K562 (cell line): ENCODE measurements at regions not wholly inside any gene's neighbourhood (a gene's known extent, or its start where the extent isn't known, plus 50 kb on each side); places are given as distances from the start of the nearest gene placed in this dataset.

Experiments
- ATAC-seq: fragments of 200-7000 bp; cut with Tn5 transposase; 3 replicates; pipeline ENCODE4 v1.9.1; 2020; ENCODE audit warnings: moderate library complexity
- BruUV-seq: library from RNA; stranded (reverse); fragments of 400-500 nt; replicated peaks from 2 replicates; lab custom pipeline; 2021; lab: Mats Ljungman, UMichigan
- CTCF ChIA-PET: fragments of 300-600 bp; formaldehyde crosslinking; extraction: SDS; loops from one replicate; lab custom pipeline; 2021; ENCODE audit warnings: low intra/inter-chr PET ratio; lab: Yijun Ruan, JAX
- POLR2A ChIA-PET: fragments of 300-600, 350-650 bp; sonication (Branson Sonifier 250); formaldehyde crosslinking; extraction: SDS; loops from one replicate; lab custom pipeline; 2021; ENCODE audit warnings: antibody characterized with exemption, inconsistent platforms; lab: Yijun Ruan, JAX
- DNase-seq, 4 experiments: peaks; one replicate each; pipeline versions ENCODE4 v3.0.0 to v3.0.0-alpha.2; 2011 to 2018; ENCODE audit warnings: low spot score in 3 of 4, mixed read lengths in 3 of 4; ENCODE audit errors: extremely low read depth in 1 of 4
- FAIRE-seq: peaks from 2 replicates; lab custom pipeline; 2011; peaks lifted over from hg19 to GRCh38; lab: Jason Lieb, UNC
- H2AFZ ChIP-seq: 2 replicates; pipeline ENCODE4 v1.6.0; 2011; ENCODE audit warnings: low read depth, low read length, control low read depth, inconsistent platforms
- H3K27ac ChIP-seq: fragments of 200-600 bp; 3 replicates; pipeline ENCODE4 v1.8.0; 2011; ENCODE audit warnings: low read depth, mild to moderate bottlenecking, control low read depth, inconsistent platforms, low read length, moderate library complexity, mixed read lengths; ENCODE audit errors: extremely low read depth
- H3K27me3 ChIP-seq, 2 experiments: fragments of 300-600 bp in 1 of 2; 2 replicates in 1 of 2; 3 replicates in 1 of 2; pipeline versions ENCODE4 v1.6.0 to v1.8.0; 2011; ENCODE audit warnings: inconsistent platforms in 2 of 2, low read length in 2 of 2, mild to moderate bottlenecking in 1 of 2, mixed read lengths in 1 of 2, moderate library complexity in 1 of 2; ENCODE audit not compliant: control insufficient read depth in 2 of 2, insufficient read depth in 2 of 2
- H3K36me3 ChIP-seq: fragments of 300-600 bp; 3 replicates; pipeline ENCODE4 v1.8.0; 2011; ENCODE audit warnings: mild to moderate bottlenecking, low read length, inconsistent platforms; ENCODE audit not compliant: control insufficient read depth, insufficient read depth
- H3K4me1 ChIP-seq, 2 experiments: fragments of 200-600 bp in 1 of 2; replicated peaks in 1 of 2; 2 replicates in 1 of 2; 3 replicates in 1 of 2; pipeline versions ENCODE4 v1.5.1 to v1.8.0; 2011; ENCODE audit warnings: inconsistent platforms in 2 of 2, low read length in 2 of 2, mild to moderate bottlenecking in 1 of 2, mixed read lengths in 1 of 2, moderate library complexity in 1 of 2; ENCODE audit not compliant: control insufficient read depth in 2 of 2, insufficient read depth in 2 of 2
- H3K4me2 ChIP-seq: 2 replicates; pipeline ENCODE4 v1.6.1; 2011; ENCODE audit warnings: low read length, control low read depth, inconsistent platforms, mixed read lengths; ENCODE audit not compliant: insufficient read depth
- H3K4me3 ChIP-seq: fragments of 200-600 bp; sonication (generic), shearing (Covaris generic); 2 replicates; pipeline ENCODE4 v1.5.1; 2016; ENCODE audit warnings: control low read depth, inconsistent platforms
- H3K79me2 ChIP-seq: fragments of 200-600 bp; 3 replicates; pipeline ENCODE4 v1.8.0; 2011; ENCODE audit warnings: low read length, inconsistent platforms; ENCODE audit not compliant: control insufficient read depth, insufficient read depth
- H3K9ac ChIP-seq, 2 experiments: 2 replicates each; pipeline versions ENCODE4 v1.6.0 to v1.6.1; 2011; ENCODE audit warnings: low read depth in 2 of 2, low read length in 2 of 2, control low read depth in 1 of 2, inconsistent platforms in 1 of 2, mild to moderate bottlenecking in 1 of 2, mixed read lengths in 1 of 2; ENCODE audit not compliant: insufficient read depth in 1 of 2
- H3K9me1 ChIP-seq: one replicate; pipeline ENCODE4 v1.6.0; 2011; ENCODE audit warnings: inconsistent platforms, mild to moderate bottlenecking, low read length, moderate library complexity; ENCODE audit not compliant: control insufficient read depth, insufficient read depth
- H3K9me3 ChIP-seq: replicated peaks from 2 replicates; pipeline ENCODE4 v1.5.1; 2011; ENCODE audit warnings: low read depth, low read length, inconsistent platforms; ENCODE audit not compliant: control insufficient read depth, insufficient read depth
- H4K20me1 ChIP-seq: replicated peaks from 2 replicates; pipeline ENCODE4 v1.6.1; 2011; ENCODE audit warnings: low read length, inconsistent platforms, mixed read lengths; ENCODE audit not compliant: control insufficient read depth, insufficient read depth
- ATF1 ChIP-seq, 2 experiments: fragments of 450-650 bp in 1 of 2; IDR thresholded peaks; 2 replicates each; pipeline ENCODE4 v1.6.1; 2016; ENCODE audit warnings: missing compliant biosample characterization in 1 of 2, missing genetic modification characterization in 1 of 2
- CBFB ChIP-seq: sonication (generic); formaldehyde crosslinking; IDR thresholded peaks from 2 replicates; pipeline ENCODE4 v1.4.0; 2020; ENCODE audit warnings: mild to moderate bottlenecking, missing genetic modification reagents
- CBX1 ChIP-seq: sonication (generic); IDR thresholded peaks from 2 replicates; pipeline ENCODE4 v1.6.1; 2016; ENCODE audit warnings: antibody characterized with exemption, low read depth, mild to moderate bottlenecking
- HDAC2 ChIP-seq: fragments of 450-650 bp; IDR thresholded peaks from 2 replicates; pipeline ENCODE4 v1.6.1; 2016; ENCODE audit warnings: mild to moderate bottlenecking
- HOXB6 ChIP-seq: fragments of 250-450 bp; sonication (Bioruptor Pico); IDR thresholded peaks from 2 replicates; pipeline ENCODE4 v1.5.1; 2022; ENCODE audit warnings: mild to moderate bottlenecking, borderline replicate concordance
- KAT2B ChIP-seq: IDR thresholded peaks from one replicate; pipeline ENCODE4 v1.6.1; 2012; ENCODE audit warnings: low read depth, mild to moderate bottlenecking, control low read depth, inconsistent platforms, low read length, moderate library complexity
- KAT7 ChIP-seq: sonication (generic); formaldehyde crosslinking; IDR thresholded peaks from 2 replicates; pipeline ENCODE4 v1.8.0; 2022; ENCODE audit warnings: missing genetic modification reagents, mild to moderate bottlenecking, borderline replicate concordance
- LARP7 ChIP-seq: fragments of 450-650 bp; IDR thresholded peaks from 2 replicates; pipeline ENCODE4 v1.6.1; 2016
- MCM5 ChIP-seq: fragments of 450-650 bp; IDR thresholded peaks from 2 replicates; pipeline ENCODE4 v1.6.1; 2016; ENCODE audit warnings: low read depth
- OTX1 ChIP-seq: fragments of 450-650 bp; formaldehyde crosslinking; IDR thresholded peaks from 2 replicates; pipeline ENCODE4 v1.4.0; 2022; ENCODE audit warnings: mild to moderate bottlenecking
- ZNF699 ChIP-seq: fragments of 250-450 bp; sonication (Bioruptor Pico); IDR thresholded peaks from 2 replicates; pipeline ENCODE4 v1.8.0; 2021; ENCODE audit warnings: mild to moderate bottlenecking, moderate library complexity; ENCODE audit not compliant: insufficient replicate concordance
- WGBS: fragments of 100-300 bp; shearing (Covaris generic); methylation state at CpG from one replicate; pipeline ENCODE4 v1.1.6; 2016; ENCODE audit warnings: low coverage, mixed read lengths; ENCODE audit not compliant: insufficient coverage; ENCODE audit errors: missing lambda C conversion rate; 5-methylcytosine and 5-hydroxymethylcytosine counted together
- in situ Hi-C: fragments of 300-500 bp; cut with MboI; formaldehyde crosslinking; loops from 4 replicates; pipeline ENCODE4 v1.15.0; 2018; ENCODE audit warnings: inconsistent platforms, mixed read lengths
- intact Hi-C: fragments of 100-400 bp; cut with micrococcal nuclease; formaldehyde crosslinking; loops from 2 replicates; pipeline ENCODE4 v1.14.2; 2022
- TF ChIP-seq, protein P1 (sequence below), 2 experiments: fragments of 200-800 bp in 1 of 2; sonication (Bioruptor generic) in 1 of 2; sonication (generic) in 1 of 2; formaldehyde crosslinking in 1 of 2; IDR thresholded peaks in 1 of 2; conservative IDR thresholded peaks in 1 of 2; 2 replicates each; pipeline versions ENCODE4 v1.5.0 to v1.6.1; 2016 to 2020; ENCODE audit warnings: missing compliant biosample characterization in 1 of 2, missing genetic modification characterization in 1 of 2, missing genetic modification reagents in 1 of 2
- TF ChIP-seq, protein P2 (sequence below), 3 experiments: fragments of 200-800 bp in 1 of 3; fragments of 250-450 bp in 1 of 3; fragments of 450-650 bp in 1 of 3; sonication (Bioruptor Pico) in 1 of 3; sonication (Bioruptor generic) in 1 of 3; formaldehyde crosslinking in 1 of 3; IDR thresholded peaks; 2 replicates each; pipeline versions ENCODE4 v1.6.1 to v1.8.0; 2016 to 2022; ENCODE audit warnings: mild to moderate bottlenecking in 2 of 3, missing genetic modification characterization in 2 of 3, missing compliant biosample characterization in 1 of 3, moderate library complexity in 1 of 3
- TF ChIP-seq, protein P3 (sequence below): fragments of 250-450 bp; sonication (Bioruptor Pico); IDR thresholded peaks from 2 replicates; pipeline ENCODE4 v1.8.0; 2022; ENCODE audit warnings: moderate library complexity, mild to moderate bottlenecking, inconsistent platforms

DNA sequence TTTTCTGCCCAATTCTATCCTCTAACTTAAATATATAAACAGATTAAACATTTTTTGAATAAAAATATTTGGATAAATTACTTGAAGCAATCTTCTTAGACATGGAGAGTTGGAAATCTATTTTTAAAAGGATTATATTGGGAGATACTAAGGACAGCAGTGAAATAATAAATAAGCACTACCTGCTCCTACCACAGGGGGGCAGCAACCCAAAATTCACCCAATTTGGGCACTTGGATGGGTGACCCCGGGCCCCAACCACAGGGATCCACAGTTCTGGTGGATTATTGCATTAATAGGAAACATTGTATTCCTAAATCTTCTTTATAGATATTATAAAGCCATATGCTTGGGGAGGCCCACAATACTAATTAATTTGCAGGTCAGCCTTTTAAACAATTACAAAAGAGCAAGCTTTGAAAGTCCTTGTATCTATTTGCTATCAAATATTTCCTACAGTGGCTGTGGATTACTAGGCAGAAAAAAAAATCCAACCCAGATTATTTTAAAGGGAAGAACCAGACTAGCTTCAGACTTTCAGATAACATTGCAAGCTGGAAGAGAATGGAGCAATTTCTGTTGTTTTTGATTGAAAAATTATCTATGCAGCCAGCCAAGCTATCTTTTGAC, 66.4 kb upstream of the PDE10A start (continued):
- TF ChIP-seq, protein P1, sequence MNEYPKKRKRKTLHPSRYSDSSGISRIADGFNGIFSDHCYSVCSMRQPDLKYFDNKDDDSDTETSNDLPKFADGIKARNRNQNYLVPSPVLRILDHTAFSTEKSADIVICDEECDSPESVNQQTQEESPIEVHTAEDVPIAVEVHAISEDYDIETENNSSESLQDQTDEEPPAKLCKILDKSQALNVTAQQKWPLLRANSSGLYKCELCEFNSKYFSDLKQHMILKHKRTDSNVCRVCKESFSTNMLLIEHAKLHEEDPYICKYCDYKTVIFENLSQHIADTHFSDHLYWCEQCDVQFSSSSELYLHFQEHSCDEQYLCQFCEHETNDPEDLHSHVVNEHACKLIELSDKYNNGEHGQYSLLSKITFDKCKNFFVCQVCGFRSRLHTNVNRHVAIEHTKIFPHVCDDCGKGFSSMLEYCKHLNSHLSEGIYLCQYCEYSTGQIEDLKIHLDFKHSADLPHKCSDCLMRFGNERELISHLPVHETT (CRISPR knock-in tag; conservative IDR thresholded peaks at IDR 0.05 in 1 of 2, IDR thresholded peaks at IDR 0.05 in 1 of 2): no peak

DNA sequence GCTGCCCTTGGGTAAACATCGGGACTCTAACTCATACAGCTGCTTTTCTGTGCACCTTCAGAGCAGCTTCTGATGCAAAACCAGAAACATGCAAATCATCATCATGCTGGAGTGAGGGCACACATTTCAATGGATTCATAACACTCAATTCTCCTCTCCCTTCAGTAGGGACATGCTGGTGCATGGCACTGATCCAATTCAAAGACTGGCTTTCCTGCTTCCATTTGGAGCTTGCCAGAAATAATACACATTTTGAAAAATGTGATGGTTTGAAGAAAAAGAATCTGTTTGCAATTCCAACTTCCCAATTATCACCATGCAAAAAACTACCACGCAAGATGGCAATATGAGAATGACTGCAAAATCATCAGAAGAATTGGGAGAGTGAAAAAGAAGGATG, 65.2 kb upstream of the PDE10A start:
- H3K9me3 ChIP-seq: no peaks in the 10 kb centered on the region
- H2AFZ ChIP-seq: no peak overlapping the region
- BruUV-seq: no TSS peak
- intact Hi-C loops: loop anchor here (5.0 kb wide), 1 partner anchor 379 kb away; no protein-coding TSS in a partner anchor
- CTCF ChIA-PET: no interaction called here
- no peaks in the 10 kb centered on the region for H3K36me3 ChIP-seq
- POLR2A ChIA-PET: interaction anchor here (0.6 kb wide), 1 partner anchor 12 kb away, joined by 3 read pairs; no protein-coding TSS in a partner anchor
- DNase-seq: no peak
- H3K9me1 ChIP-seq: no peaks in the 10 kb centered on the region
- H3K27me3 ChIP-seq: peaks cover 0 to 18% of the 10 kb centered on the region in 2 experiments; a peak in 1 of 5 replicates
- FAIRE-seq: no peak
- H3K4me3 ChIP-seq: no peak overlapping the region
- H3K9ac ChIP-seq: no peak overlapping the region
- in situ Hi-C loops: no loop called here
- ATAC-seq: no peak
- H3K27ac ChIP-seq: no peak overlapping the region
- H3K4me2 ChIP-seq: no peak overlapping the region
- WGBS: 0% methylated on average over 2 of the region's 2 CpGs
- no peaks in the 10 kb centered on the region for H3K4me1 ChIP-seq
- H4K20me1 ChIP-seq: no peaks in the 10 kb centered on the region
- H3K79me2 ChIP-seq: no peaks in the 10 kb centered on the region
- TF ChIP-seq KAT2B: no peak
- TF ChIP-seq, protein P2, sequence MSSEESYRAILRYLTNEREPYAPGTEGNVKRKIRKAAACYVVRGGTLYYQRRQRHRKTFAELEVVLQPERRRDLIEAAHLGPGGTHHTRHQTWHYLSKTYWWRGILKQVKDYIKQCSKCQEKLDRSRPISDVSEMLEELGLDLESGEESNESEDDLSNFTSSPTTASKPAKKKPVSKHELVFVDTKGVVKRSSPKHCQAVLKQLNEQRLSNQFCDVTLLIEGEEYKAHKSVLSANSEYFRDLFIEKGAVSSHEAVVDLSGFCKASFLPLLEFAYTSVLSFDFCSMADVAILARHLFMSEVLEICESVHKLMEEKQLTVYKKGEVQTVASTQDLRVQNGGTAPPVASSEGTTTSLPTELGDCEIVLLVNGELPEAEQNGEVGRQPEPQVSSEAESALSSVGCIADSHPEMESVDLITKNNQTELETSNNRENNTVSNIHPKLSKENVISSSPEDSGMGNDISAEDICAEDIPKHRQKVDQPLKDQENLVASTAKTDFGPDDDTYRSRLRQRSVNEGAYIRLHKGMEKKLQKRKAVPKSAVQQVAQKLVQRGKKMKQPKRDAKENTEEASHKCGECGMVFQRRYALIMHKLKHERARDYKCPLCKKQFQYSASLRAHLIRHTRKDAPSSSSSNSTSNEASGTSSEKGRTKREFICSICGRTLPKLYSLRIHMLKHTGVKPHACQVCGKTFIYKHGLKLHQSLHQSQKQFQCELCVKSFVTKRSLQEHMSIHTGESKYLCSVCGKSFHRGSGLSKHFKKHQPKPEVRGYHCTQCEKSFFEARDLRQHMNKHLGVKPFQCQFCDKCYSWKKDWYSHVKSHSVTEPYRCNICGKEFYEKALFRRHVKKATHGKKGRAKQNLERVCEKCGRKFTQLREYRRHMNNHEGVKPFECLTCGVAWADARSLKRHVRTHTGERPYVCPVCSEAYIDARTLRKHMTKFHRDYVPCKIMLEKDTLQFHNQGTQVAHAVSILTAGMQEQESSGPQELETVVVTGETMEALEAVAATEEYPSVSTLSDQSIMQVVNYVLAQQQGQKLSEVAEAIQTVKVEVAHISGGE (CRISPR knock-in tag; IDR thresholded peaks at IDR 0.05): no peak
- no peak for TF ChIP-seq HOXB6 (CRISPR knock-in tag)
- no peak for TF ChIP-seq CBFB (CRISPR knock-in tag)
- TF ChIP-seq ATF1 (CRISPR knock-in tag; IDR thresholded peaks at IDR 0.05): no peak
- TF ChIP-seq ATF1 (tag; IDR thresholded peaks at IDR 0.05): no peak
- TF ChIP-seq MCM5: no peak
- no peak for TF ChIP-seq OTX1
- TF ChIP-seq KAT7: no peak
- TF ChIP-seq HDAC2: no peak
- TF ChIP-seq, protein P3, sequence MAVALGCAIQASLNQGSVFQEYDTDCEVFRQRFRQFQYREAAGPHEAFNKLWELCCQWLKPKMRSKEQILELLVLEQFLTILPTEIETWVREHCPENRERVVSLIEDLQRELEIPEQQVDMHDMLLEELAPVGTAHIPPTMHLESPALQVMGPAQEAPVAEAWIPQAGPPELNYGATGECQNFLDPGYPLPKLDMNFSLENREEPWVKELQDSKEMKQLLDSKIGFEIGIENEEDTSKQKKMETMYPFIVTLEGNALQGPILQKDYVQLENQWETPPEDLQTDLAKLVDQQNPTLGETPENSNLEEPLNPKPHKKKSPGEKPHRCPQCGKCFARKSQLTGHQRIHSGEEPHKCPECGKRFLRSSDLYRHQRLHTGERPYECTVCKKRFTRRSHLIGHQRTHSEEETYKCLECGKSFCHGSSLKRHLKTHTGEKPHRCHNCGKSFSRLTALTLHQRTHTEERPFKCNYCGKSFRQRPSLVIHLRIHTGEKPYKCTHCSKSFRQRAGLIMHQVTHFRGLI: no peak
- no peak for TF ChIP-seq CBX1
- no peak for TF ChIP-seq LARP7
- TF ChIP-seq ZNF699: no peak
